NCI-H748 (cell line): ENCODE measurements at regions not wholly inside any gene's neighbourhood (a gene's known extent, or its start where the extent isn't known, plus 50 kb on each side); places are given as distances from the start of the nearest gene placed in this dataset.

Experiments
- DNase-seq: peaks from one replicate; lab custom pipeline; 2025; ENCODE audit not compliant: unreplicated experiment; lab: John Stamatoyannopoulos, UW

DNA sequence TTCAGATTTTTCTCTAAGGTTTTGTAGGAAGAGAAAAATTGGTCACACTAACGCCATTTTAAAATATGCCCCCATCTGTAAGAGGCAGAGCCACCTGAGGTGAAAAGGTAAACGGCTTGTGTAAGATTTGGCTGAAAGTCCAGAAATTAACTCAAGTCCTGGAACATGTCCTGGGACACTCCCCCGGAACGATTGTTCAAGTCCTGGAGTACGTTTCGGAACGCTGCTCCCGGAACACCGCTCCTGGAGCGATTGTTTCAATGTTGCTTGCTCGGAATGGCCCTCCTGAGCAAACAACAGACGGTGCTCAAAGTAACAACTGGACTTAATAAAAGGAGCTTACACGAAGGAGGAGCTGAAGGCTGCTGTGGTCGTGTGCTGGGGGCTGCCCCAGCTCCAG lies 796.5 kb upstream of the SLIT2 start:
- peak; percentile 36 for DNase-seq

DNA sequence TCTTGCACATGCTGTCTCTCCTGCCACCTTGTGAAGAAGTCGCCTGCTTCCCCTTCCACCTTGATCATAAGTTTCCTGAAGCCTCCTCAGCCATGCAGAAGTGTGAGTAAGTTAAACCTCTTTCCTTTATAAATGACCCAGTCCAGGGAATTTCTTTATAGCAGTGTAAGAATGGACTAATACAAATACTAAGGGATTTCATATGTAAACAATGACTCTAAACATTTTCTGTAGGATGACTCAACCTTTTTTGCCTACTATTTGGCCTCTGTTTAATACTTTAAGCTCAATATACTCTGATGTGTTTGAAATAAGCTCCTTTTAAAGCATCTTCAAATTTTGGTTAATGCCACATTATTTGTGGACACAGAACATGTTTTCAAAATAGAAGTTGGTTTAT lies 813.5 kb upstream of the SLIT2 start:
- DNase-seq, result no peak

DNA sequence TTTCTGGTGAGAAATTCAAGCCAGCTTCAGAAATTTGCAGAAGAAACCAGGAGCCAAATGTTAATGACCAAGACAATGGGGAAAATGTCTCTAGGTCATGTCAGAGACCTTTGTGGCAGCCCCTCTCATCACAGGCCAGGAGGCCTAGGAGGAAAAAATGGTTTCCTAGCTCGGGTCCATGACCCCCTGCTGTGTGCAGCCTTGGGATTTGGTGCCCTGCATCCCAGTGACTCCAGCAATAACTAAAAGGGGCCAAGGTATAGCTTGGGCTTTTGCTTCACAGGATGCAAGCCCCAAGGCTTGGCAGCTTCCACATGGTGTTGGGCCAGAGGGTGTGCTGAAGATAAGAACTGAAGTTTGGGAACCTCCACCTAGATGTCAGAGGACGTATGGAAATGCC lies 814.7 kb upstream of the SLIT2 start:
- no peak for DNase-seq

DNA sequence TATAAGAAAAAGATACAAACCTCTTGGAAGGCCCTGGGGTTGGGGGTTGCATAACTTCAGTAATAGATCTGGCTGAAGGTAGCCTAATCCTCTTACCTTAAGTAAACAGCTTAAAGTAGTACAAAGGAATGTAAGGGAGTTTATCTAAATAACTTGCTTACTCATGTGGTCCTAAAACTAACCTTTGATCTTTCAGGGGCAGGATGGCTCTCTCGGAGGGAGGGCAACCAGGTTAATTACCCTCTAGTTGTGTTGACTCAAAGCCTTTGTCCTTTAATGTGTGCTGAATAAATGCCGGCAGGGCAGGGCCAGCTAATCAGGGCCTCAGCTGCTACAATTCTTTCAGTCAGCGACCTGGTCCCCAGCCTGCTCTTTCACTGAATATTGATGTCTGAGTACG lies 822.0 kb upstream of the SLIT2 start:
- DNase-seq, result no peak

DNA sequence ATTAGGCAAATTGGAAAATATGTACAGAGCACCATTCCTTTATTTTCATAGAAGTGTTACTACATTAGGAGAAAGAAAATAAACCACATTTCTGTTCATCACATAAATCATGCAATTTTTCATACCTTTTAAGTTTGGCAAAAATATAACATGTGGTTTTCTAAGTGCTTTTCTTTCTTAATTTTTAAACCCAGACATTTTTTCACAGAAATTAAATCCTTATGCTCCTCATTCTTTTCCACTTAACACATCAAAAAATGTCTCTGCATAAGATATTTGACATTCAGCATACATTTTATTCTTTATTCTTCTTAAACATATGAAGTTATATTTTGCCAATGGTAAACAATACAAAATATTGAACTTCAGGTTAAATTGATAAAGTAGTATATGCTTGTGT lies 826.6 kb upstream of the SLIT2 start:
- no peak for DNase-seq

DNA sequence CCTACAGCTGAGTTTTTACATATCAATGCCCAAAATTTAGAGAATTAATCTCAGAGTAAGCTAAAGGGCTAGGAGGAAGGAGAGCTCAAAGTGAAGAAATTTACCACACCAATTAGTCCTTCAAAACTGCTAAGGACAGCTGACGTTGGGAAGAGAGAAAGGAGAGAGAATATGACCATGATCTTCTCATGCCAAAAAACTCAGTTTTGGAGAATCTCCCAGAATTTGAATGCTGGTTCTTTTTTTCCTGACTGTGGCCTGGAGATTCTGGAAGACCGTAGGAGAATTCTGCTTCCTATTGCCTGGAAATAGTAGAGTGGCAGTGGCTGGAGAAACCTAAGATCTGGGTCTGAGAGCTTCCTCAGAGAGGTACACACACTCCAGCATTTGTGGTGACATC lies 834.4 kb upstream of the SLIT2 start:
- DNase-seq, result no peak

DNA sequence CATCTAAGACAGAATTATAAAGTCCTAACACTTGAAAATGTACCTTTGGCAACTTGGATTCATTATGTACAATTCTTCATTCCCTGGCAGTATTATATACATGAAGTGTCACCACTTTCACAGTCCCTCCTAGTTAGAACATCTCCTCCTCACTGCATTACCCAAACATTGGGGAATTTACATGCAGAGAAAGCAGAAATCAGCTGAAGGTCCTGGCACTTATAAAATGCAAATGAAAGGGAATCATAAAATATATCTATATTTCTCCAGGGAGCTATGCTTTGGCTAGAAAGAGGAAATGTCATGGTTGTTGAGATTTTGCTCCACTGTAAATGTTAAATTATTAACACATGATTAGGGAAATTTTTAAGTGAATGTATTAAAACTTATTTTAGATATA lies 835.6 kb upstream of the SLIT2 start:
- no peak for DNase-seq

DNA sequence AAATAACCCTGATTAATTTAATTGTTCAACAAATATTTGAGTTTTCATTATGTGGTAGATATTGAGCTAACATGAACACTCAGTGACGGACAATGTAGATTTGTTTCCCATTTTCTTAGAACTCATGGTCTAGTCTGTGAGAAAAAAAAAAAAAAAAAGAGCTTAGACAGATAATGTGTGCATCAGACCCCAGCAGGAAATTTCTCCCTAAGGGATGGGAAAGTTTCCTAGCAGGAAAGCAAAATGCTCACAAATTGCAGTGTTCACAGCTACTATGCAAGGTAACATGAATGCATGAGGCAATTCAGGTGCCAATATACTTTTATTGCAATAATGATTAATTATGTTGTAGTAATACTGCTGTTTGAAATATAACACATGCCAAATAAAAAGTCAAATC lies 843.2 kb upstream of the SLIT2 start:
- DNase-seq, result no peak

DNA sequence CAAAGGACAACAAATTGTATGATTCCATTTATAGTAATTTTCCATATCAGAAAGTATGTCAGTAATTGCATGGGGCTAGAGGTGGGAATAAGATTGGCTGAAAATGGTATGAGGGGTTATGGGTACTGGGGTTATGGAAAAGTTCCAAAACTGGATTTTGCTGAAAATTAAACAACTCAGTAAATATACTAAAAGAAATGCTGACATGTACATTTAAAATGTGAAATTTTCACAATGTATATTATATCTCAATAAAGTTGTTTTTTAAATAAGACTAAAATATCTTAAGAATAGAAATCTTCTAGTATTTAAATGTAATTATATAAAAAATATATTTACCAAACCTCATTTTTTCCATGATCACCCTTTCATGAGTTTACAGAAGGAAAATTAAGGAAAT lies 844.9 kb upstream of the SLIT2 start:
- no peak for DNase-seq

DNA sequence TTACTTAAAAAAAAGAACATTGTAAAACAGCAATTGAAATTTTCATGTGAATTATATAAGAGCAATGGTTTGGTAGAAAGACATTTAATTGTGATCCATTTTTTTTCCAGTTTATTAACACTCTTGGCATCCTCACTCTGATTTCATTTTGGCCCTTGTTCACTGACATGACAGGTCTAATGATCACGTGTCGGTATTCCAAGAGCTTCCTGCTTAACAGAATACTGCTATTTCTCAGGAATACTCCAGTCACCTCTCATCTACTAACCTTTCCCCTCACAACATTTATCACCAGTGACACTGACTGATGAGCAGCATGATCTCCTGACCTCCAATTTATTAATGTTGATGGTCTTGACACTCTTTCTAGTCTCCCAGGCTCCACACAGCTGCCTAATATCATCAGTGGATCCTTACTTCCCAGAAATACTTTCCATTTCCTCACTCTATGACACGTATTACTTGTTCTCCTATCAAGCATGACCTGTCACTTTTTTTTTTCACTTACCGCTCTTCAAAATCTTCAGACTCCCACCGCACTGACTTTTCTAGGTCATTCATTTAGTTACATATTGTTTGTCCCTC lies 847.8 kb upstream of the SLIT2 start:
- DNase-seq, result no peak

DNA sequence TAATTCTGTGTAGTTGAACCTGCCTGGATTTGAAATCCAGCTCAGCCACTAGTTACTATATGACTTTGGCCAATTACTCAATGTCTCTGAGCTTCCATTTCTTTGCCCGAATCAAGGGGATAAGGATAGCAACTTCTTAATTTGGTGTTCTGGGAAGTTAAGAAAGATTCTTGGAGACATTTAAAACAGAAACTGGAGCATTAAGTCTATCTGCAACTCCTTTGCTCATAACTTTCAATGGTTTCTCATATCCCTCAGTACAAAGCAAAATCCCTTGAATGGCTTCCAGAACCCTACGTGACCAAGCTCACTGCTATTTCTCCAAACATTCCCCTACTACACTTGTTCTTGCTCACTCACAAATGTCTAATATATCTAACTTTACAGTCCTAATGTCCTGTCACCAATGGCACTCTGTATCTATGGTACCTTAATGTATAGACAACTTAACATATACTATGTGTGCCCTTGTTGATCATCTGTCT lies 849.1 kb upstream of the SLIT2 start:
- no peak for DNase-seq

DNA sequence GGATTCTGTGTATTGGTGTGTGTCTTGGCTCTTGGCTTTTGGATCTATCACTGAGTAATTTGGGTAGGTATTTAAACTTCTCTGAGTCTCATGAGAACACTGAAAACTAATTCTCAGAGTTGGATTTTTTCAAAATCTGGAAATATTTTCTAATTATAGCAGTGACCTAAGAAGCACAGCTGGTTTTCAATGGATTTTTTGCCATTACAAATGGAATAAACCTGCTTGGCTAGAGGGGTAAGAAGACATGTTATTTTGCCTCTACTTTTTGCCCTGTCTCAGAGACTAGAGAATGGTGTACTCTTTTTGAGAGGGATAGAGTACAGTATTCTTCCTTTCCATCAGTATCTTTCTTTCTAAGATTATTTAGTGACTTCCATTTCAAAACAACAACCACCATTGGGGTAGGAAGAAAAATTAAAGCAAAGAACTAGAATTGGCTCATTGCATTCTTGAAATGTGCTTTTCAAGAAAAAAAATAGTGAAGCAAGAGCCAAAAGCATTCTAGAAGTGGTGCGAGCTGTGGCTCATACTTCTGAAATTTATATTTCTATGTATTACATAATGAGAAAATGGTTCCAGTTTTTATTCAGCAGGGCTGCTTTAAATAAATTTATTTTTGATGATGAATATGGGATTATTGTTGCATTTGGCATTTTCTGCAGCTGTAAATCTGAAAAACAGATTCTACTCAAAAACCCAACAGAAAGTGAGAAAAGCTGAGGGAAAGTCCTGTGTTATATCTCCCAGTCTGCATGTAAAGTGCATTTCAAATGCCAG lies 850.2 kb upstream of the SLIT2 start:
- DNase-seq, result no peak

DNA sequence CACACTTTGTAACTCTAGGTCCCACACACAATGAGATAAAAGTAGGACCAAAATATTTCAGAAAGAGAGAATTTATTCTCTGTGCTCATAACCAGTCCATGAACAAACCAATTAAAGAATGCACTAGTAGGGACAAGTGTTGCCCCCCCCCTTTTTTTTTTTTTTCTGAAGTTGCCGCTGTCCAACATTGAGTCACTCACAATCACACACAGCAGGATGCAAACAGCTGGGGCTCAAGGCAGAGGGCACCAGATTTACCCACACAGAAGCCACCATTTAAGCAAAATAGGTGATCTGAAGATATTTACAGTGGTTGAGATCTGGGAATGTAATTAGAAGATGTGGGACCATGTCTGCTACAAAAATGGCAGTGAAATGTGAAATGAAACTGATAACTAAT lies 850.9 kb upstream of the SLIT2 start:
- no peak for DNase-seq

DNA sequence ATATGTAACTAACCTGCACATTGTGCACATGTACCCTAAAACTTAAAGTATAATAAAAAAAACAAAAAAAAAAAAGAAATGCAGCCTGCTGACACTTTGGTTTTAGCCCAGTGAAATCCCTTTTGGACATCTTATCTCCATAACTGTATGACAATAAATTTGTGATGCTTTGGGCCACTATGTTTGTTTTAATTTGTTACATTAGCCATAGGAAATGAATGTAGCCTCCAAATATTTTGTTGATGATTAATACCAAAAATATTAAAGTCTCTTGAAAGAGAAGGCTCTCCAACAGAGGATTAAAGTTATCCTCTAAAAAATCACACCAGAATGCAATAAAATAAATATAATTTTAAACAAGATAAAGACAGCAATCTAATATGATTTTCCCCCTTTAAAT lies 852.7 kb upstream of the SLIT2 start:
- no peak for DNase-seq

DNA sequence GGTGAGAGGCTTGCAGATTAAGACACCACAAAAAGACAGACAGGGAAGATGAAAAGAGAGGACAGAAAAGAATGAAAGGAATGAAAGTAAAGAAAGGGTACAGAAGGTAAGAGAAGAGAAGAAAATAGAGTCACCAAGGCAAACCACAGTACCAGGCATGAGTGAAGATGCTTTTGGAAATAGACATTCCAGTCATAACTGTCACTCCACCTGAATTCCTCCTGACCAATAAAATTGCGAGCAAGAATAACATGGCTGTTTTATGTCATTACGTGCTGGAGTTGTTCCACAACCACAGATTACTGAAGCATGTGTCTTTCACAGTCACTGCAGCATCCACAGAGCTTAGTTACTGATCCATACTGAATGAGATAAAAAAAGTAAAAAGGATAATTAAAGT lies 864.9 kb upstream of the SLIT2 start:
- no peak for DNase-seq

DNA sequence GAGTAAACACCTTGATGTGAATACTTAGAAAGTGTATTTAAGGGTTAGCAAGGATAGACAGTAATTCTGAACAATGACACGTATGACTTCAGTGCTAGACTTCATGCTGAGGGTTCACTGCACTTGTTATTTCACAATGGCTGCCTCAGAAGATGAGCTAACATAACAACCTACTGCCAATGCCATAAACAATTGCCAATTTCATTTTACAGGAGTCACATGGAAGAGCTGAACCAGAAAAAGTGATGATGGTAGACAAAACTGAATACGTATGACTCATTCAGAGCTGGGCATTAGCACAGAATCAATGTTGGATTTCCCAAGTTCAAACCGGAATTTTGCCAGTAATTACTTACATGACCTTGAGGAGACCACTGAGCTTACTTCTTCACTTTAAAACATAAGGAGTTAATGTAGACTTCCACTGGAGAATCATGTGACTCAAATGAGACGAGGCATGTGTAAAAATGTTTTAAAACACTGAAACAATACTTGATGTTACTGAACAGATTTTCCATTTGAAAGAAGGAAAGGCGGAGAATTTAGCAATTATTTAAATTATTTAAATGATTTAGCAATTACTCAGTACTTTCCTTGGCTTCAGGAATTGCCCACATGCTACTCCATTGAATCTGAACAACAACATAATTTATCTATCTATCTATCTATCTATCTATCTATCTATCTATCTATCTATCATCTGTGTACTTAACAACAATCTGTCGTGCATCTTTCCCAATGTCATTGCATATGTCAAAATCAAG lies 868.5 kb upstream of the SLIT2 start:
- DNase-seq, result no peak

DNA sequence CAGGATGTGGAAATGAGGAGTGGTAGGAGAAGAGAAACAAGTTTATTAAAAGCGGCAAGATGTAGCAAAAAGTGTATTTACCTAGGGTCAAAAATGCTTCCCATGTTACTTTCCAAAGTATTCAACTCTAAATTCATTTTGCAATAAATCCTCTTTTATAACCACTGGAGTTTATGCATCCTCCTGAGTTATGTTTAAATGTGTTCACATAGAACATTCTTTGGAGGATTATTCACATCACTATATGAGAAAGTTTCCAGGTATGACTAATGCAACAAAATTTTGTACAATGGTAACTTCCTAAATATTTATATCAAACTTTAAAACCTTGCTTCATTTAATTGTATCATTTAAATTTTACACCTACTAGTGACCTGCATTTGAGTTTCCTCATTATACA lies 870.6 kb upstream of the SLIT2 start:
- no peak for DNase-seq

DNA sequence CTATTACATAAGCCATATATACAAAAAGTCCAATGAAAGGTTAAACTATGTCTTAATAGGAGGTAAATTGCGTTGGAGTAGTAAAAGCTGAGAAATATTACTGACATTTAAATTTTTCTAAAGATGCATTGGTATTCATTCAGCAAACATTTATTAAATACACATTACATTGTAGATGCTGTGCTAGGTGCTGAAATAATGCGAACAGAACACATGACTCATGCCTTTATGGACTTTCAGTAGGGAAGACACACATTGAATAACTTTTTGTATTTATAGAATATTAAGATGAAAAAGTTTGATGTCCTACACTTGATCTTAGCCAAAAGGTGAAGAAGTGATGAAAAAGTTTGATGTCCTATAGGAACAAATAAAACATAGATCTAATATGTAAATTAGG lies 871.1 kb upstream of the SLIT2 start:
- DNase-seq, result no peak

DNA sequence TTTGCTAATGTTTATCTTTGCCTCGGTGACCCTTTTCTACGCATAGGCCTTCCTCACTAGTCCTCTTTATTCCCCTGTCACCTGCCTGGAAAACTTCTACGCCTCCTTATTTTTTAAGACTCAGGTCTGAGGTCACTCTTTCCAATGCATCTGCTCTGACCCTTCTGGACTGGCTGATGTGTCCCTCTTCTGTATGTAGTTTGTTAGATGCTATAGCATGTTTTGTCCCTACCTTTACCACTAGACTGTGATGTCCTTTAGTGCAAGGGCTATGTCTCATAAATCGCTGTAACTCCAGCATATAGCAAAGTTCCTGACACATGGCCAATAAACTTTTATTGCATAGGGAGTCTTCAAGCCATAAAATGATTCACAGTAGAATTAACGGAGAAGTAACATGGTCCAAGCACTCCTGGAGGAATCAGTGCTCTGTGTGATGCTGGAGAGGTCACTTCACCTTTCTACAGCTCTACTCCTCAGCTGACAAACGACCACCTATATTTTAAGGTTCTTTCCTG lies 872.5 kb upstream of the SLIT2 start:
- DNase-seq, result no peak

DNA sequence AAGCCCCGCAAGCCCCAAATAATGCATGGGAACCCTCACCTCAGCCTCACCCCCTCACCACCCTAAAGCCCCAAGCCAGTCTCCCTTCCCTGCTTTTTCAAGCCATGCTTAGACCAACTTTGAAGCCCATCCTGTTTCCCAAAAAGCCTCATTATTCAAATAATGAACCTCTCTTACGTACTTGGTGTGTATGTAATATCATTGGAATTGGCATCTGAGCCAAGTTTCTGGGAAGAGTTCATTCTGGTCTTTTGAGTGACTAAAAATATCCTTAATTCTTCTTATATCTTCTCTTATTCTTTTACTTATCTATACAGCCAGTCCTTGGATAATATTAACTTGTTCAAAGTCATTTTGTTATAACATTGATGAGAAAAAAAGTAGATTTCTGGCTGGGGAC lies 875.8 kb upstream of the SLIT2 start:
- DNase-seq, result no peak

DNA sequence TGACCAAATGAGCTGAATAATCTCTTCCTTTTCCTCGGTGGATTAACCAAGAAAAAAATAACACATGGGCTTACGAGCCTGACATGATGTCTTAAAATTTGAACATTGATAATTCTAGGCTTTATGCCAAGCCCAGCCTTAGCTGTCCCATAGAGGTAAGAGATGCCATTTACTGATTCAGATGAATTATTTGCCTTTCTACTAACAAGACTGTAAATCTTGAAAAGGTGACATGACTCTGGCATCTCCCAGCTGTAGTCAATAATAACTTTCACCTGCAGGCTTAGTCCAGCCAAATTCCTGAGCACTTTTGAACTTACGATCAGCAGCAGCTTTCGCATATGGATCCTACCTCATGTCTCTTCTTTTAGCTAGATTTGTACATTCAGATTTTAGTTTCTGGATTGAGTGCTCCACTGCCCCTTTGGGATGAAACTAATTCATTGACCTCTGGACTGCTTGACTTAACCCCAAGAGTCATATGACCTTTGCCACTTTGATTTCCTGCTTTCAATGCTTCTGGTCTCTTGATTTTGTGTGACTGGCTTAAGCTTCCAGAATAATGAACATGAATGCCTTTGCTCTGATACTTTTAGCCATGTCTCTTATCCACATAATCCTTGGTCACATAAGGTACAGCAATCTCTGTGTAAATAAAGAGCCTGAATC lies 876.4 kb upstream of the SLIT2 start:
- no peak for DNase-seq
